H1 (cell line): ENCODE measurements at regions not wholly inside any gene's neighbourhood (a gene's known extent, or its start where the extent isn't known, plus 50 kb on each side); places are given as distances from the start of the nearest gene placed in this dataset.

Experiments used
- EP300 ChIP-seq, 2 experiments: IDR thresholded peaks; 1 replicate in 1 of 2; 2 replicates in 1 of 2; pipeline ENCODE4 v1.6.1; 2011 to 2012; ENCODE audit warnings: low read depth in 2 of 2, low read length in 2 of 2, mild to moderate bottlenecking in 2 of 2, borderline replicate concordance in 1 of 2, inconsistent platforms in 1 of 2, moderate library complexity in 1 of 2
- GABPA ChIP-seq: IDR thresholded peaks from 2 replicates; pipeline ENCODE4 v1.6.1; 2011; ENCODE audit warnings: mild to moderate bottlenecking, low read length, moderate library complexity, borderline replicate concordance; ENCODE audit not compliant: insufficient read depth
- HDAC6 ChIP-seq: IDR thresholded peaks from one replicate; pipeline ENCODE4 v1.7.1; 2012; ENCODE audit warnings: low read depth, mild to moderate bottlenecking, inconsistent platforms, low read length, moderate library complexity
- NRF1 ChIP-seq: IDR thresholded peaks from 2 replicates; pipeline ENCODE4 v1.6.1; 2011; ENCODE audit warnings: mild to moderate bottlenecking, low read depth, low read length, improper control_type of control experiment
- POLR2A ChIP-seq, 2 experiments: IDR thresholded peaks; 1 replicate in 1 of 2; 2 replicates in 1 of 2; pipeline ENCODE4 v1.6.1; 2011; ENCODE audit warnings: low read depth in 2 of 2, low read length in 2 of 2, mild to moderate bottlenecking in 2 of 2; ENCODE audit errors: control extremely low read depth in 1 of 2
- RAD21 ChIP-seq, 2 experiments: IDR thresholded peaks in 1 of 2; conservative IDR thresholded peaks in 1 of 2; 2 replicates each; pipeline ENCODE4 v1.6.1; 2011; ENCODE audit warnings: low read depth in 2 of 2, low read length in 2 of 2, improper control_type of control experiment in 1 of 2, inconsistent platforms in 1 of 2, mild to moderate bottlenecking in 1 of 2, moderate library complexity in 1 of 2
- TAF7 ChIP-seq: optimal IDR thresholded peaks from 2 replicates; pipeline ENCODE3; 2011; ENCODE audit warnings: low read depth, mild to moderate bottlenecking, inconsistent platforms, low read length, moderate library complexity, borderline replicate concordance
- YY1 ChIP-seq: IDR thresholded peaks from 2 replicates; pipeline ENCODE4 v1.6.1; 2011; ENCODE audit warnings: low read depth, mild to moderate bottlenecking, low read length
- TF ChIP-seq, protein P1 (sequence below), 3 experiments: IDR thresholded peaks; 1 replicate in 2 of 3; 2 replicates in 1 of 3; pipeline versions ENCODE4 v1.5.1 to v1.6.1; 2011; ENCODE audit warnings: low read length in 3 of 3, mild to moderate bottlenecking in 3 of 3, inconsistent platforms in 2 of 3, low read depth in 1 of 3, moderate library complexity in 1 of 3; ENCODE audit not compliant: insufficient read depth in 1 of 3; ENCODE audit errors: control extremely low read depth in 1 of 3
- TF ChIP-seq, protein P2 (sequence below): IDR thresholded peaks from 2 replicates; pipeline ENCODE4 v1.6.1; 2012; ENCODE audit warnings: inconsistent platforms
- TF ChIP-seq, protein P3 (sequence below): IDR thresholded peaks from 2 replicates; pipeline ENCODE4 v1.6.1; 2011; ENCODE audit warnings: low read length, improper control_type of control experiment

DNA sequence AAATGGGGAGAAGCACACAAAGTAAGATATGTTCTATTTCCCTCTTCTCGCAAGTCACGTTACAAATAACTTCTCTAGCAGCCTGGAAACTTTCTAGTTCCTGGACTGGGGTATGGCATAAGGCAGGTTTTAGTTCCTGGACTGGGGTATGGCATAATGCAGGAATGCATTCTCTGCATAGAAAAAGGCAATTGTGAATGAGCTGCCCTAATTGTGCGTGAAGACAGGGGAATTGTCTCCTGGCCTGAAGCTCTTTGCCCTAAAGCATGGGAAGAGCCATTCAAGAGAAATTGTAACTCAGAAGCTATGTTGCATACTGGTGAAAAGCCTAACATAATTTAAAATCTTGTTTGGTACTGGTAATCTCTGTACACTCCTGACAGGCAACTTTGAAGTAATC is 54.3 kb upstream of the CBLB start:
- TF ChIP-seq POLR2A (IDR thresholded peaks at IDR 0.05; ENCODE audit: control extremely low read depth in 1 of 2, low read depth in 2 of 2, low read length in 2 of 2) (no peak), EP300 (IDR thresholded peaks at IDR 0.05; ENCODE audit: borderline replicate concordance in 1 of 2, low read depth in 2 of 2, low read length in 2 of 2) (no peak), YY1 (no peak), NRF1 (no peak), TAF7 (no peak), RAD21 (IDR thresholded peaks at IDR 0.05 in 1 of 2, conservative IDR thresholded peaks at IDR 0.05 in 1 of 2; ENCODE audit: low read depth in 2 of 2, low read length in 2 of 2) (no peak), GABPA (no peak), HDAC6 (no peak)
- TF ChIP-seq, protein P1, sequence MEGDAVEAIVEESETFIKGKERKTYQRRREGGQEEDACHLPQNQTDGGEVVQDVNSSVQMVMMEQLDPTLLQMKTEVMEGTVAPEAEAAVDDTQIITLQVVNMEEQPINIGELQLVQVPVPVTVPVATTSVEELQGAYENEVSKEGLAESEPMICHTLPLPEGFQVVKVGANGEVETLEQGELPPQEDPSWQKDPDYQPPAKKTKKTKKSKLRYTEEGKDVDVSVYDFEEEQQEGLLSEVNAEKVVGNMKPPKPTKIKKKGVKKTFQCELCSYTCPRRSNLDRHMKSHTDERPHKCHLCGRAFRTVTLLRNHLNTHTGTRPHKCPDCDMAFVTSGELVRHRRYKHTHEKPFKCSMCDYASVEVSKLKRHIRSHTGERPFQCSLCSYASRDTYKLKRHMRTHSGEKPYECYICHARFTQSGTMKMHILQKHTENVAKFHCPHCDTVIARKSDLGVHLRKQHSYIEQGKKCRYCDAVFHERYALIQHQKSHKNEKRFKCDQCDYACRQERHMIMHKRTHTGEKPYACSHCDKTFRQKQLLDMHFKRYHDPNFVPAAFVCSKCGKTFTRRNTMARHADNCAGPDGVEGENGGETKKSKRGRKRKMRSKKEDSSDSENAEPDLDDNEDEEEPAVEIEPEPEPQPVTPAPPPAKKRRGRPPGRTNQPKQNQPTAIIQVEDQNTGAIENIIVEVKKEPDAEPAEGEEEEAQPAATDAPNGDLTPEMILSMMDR (IDR thresholded peaks at IDR 0.05; ENCODE audit: control extremely low read depth in 1 of 3, insufficient read depth in 1 of 3, low read depth in 1 of 3, low read length in 3 of 3) = no peak
- TF ChIP-seq, protein P2, sequence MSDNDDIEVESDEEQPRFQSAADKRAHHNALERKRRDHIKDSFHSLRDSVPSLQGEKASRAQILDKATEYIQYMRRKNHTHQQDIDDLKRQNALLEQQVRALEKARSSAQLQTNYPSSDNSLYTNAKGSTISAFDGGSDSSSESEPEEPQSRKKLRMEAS = no peak
- TF ChIP-seq, protein P3, sequence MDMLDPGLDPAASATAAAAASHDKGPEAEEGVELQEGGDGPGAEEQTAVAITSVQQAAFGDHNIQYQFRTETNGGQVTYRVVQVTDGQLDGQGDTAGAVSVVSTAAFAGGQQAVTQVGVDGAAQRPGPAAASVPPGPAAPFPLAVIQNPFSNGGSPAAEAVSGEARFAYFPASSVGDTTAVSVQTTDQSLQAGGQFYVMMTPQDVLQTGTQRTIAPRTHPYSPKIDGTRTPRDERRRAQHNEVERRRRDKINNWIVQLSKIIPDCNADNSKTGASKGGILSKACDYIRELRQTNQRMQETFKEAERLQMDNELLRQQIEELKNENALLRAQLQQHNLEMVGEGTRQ = no peak
